Cardiac muscle cell (in vitro differentiated cells and primary cell): ENCODE measurements at regions not wholly inside any gene's neighbourhood (a gene's known extent, or its start where the extent isn't known, plus 50 kb on each side); places are given as distances from the start of the nearest gene placed in this dataset.
A peak's percentile ranks its signal among the peaks of the same experiment; 100 is the strongest.

ENCODE experiments used
- DNase-seq, 2 donors: peaks; one replicate each; pipeline versions ENCODE4 v3.0.0 to v3.0.0-alpha.2; 2010 to 2017; ENCODE audit warnings: low read depth in 1 of 2, low spot score in 1 of 2
- H3K27ac ChIP-seq: fragments of 200-600 bp; sonication (generic); 2 replicates; pipeline ENCODE4 v1.5.1; 2016
- H3K27me3 ChIP-seq: fragments of 200-600 bp; sonication (generic); 2 replicates; pipeline ENCODE4 v1.6.0; 2016; ENCODE audit warnings: control low read depth
- H3K36me3 ChIP-seq: fragments of 200-600 bp; sonication (generic); 2 replicates; pipeline ENCODE4 v1.5.1; 2016; ENCODE audit warnings: control low read depth
- H3K4me1 ChIP-seq: fragments of 200-600 bp; sonication (generic); 2 replicates; pipeline ENCODE4 v1.8.1; 2017; ENCODE audit warnings: low read depth, mild to moderate bottlenecking, mixed run types
- H3K4me3 ChIP-seq: fragments of 200-600 bp; sonication (generic); 2 replicates; pipeline ENCODE4 v1.5.1; 2016; ENCODE audit warnings: mild to moderate bottlenecking
- H3K9me3 ChIP-seq: fragments of 200-600 bp; sonication (generic); 2 replicates; pipeline ENCODE4 v1.5.1; 2017; ENCODE audit warnings: low read depth, mild to moderate bottlenecking, control low read depth
- CTCF ChIP-seq: IDR thresholded peaks from 2 replicates; pipeline ENCODE4 v1.5.1; 2012; ENCODE audit warnings: low read depth, mild to moderate bottlenecking, low read length

GRCh38 chr14:97930166-97930565 lies 1133.0 kb downstream of the VRK1 start:
- no peak for DNase-seq
- H3K27me3 ChIP-seq, result peaks cover 3% of the 10 kb centered on the region
- no peaks in the 10 kb centered on the region for H3K9me3 ChIP-seq
- H3K27ac ChIP-seq, result no peak overlapping the region
- no peak for TF ChIP-seq CTCF
- no peak overlapping the region for H3K4me3 ChIP-seq
- no peaks in the 10 kb centered on the region for H3K4me1 ChIP-seq
- H3K36me3 ChIP-seq, result no peaks in the 10 kb centered on the region

- peaks cover 3% of the 10 kb centered on the region for H3K27me3 ChIP-seq
- H3K9me3 ChIP-seq, result no peaks in the 10 kb centered on the region
- TF ChIP-seq CTCF, result no peak
- H3K27ac ChIP-seq, result no peak overlapping the region
- no peak overlapping the region for H3K4me3 ChIP-seq
- no peak for DNase-seq
- no peaks in the 10 kb centered on the region for H3K36me3 ChIP-seq
- no peaks in the 10 kb centered on the region for H3K4me1 ChIP-seq
These were observed 1134.1 kb downstream of the VRK1 start for GRCh38 chr14:97931273-97931672.

- H3K27me3 ChIP-seq, result peaks cover 29% of the 10 kb centered on the region
- no peak for DNase-seq
- H3K4me3 ChIP-seq, result no peak overlapping the region
- no peaks in the 10 kb centered on the region for H3K9me3 ChIP-seq
- TF ChIP-seq CTCF, result no peak
- no peak overlapping the region for H3K27ac ChIP-seq
- H3K36me3 ChIP-seq, result no peaks in the 10 kb centered on the region
- H3K4me1 ChIP-seq, result no peaks in the 10 kb centered on the region
These were observed 1145.7 kb downstream of the VRK1 start for GRCh38 chr14:97942921-97943320.

- Histone ChIP-seq H3K4me3 (no peak overlapping the region), H3K27me3 (peaks cover 35% of the 10 kb centered on the region), H3K27ac (no peak overlapping the region), H3K36me3 (no peaks in the 10 kb centered on the region), H3K9me3 (no peaks in the 10 kb centered on the region), H3K4me1 (no peaks in the 10 kb centered on the region)
- TF ChIP-seq CTCF, result no peak
- DNase-seq, result peak in 1 of 2 donors; percentile 4
These were observed 1146.4 kb downstream of the VRK1 start for GRCh38 chr14:97943619-97944018.

- DNase-seq, result no peak
- Histone ChIP-seq H3K9me3 (no peaks in the 10 kb centered on the region), H3K4me3 (no peak overlapping the region), H3K4me1 (no peaks in the 10 kb centered on the region), H3K27ac (no peak overlapping the region), H3K36me3 (no peaks in the 10 kb centered on the region), H3K27me3 (peaks cover 38% of the 10 kb centered on the region)
- TF ChIP-seq CTCF, result no peak
These were observed 1147.2 kb downstream of the VRK1 start for GRCh38 chr14:97944380-97944779.

GRCh38 chr14:97945631-97946030 lies 1148.4 kb downstream of the VRK1 start:
- H3K4me1 ChIP-seq, result no peaks in the 10 kb centered on the region
- DNase-seq, result no peak
- H3K27me3 ChIP-seq, result peaks cover 42% of the 10 kb centered on the region
- H3K4me3 ChIP-seq, result no peak overlapping the region
- H3K27ac ChIP-seq, result no peak overlapping the region
- no peaks in the 10 kb centered on the region for H3K9me3 ChIP-seq
- no peak for TF ChIP-seq CTCF
- no peaks in the 10 kb centered on the region for H3K36me3 ChIP-seq
